OCI-LY1 (cell line): ENCODE measurements at regions not wholly inside any gene's neighbourhood (a gene's known extent, or its start where the extent isn't known, plus 50 kb on each side); places are given as distances from the start of the nearest gene placed in this dataset.

Experiments
- EZH2 ChIP-seq: fragments of 200-600 bp; sonication (generic), shearing (Covaris generic); IDR thresholded peaks from 2 replicates; pipeline ENCODE4 v1.8.0; 2017; ENCODE audit warnings: borderline replicate concordance, mixed run types, mild to moderate bottlenecking, antibody characterized with exemption, low read length, moderate library complexity, mixed read lengths
- TF ChIP-seq, protein P1 (sequence below): fragments of 200-600 bp; sonication (generic), shearing (Covaris generic); IDR thresholded peaks from 2 replicates; pipeline ENCODE4 v1.5.1; 2017; ENCODE audit warnings: mild to moderate bottlenecking, antibody characterized with exemption, low read length, moderate library complexity, mixed read lengths

DNA sequence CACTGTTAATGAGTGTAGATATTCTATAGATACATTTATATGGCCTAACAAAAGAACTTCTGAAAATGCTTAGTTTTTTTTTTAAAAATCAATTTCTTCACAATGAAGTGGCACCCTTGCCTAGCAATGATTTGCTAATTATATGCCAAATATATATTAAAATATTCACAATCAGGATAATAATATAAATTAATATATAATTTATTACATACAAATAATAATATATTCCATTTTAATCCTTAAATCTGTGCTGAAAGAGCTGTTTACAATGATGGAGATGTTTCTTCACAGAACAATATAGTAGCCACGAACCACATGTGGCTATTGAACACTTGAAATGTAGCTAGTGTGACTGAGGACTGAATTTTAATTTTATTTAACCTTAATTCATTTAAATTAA is 648.4 kb upstream of the GBE1 start:
- TF ChIP-seq, protein P1, sequence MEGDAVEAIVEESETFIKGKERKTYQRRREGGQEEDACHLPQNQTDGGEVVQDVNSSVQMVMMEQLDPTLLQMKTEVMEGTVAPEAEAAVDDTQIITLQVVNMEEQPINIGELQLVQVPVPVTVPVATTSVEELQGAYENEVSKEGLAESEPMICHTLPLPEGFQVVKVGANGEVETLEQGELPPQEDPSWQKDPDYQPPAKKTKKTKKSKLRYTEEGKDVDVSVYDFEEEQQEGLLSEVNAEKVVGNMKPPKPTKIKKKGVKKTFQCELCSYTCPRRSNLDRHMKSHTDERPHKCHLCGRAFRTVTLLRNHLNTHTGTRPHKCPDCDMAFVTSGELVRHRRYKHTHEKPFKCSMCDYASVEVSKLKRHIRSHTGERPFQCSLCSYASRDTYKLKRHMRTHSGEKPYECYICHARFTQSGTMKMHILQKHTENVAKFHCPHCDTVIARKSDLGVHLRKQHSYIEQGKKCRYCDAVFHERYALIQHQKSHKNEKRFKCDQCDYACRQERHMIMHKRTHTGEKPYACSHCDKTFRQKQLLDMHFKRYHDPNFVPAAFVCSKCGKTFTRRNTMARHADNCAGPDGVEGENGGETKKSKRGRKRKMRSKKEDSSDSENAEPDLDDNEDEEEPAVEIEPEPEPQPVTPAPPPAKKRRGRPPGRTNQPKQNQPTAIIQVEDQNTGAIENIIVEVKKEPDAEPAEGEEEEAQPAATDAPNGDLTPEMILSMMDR = no peak
- no peak for TF ChIP-seq EZH2
